IMR-90 (cell line): ENCODE measurements at regions not wholly inside any gene's neighbourhood (a gene's known extent, or its start where the extent isn't known, plus 50 kb on each side); places are given as distances from the start of the nearest gene placed in this dataset.

Experiments used
- ATAC-seq: fragments of 200-7000 bp; cut with Tn5 transposase; 2 replicates; pipeline ENCODE4 v1.9.1; 2020; ENCODE audit warnings: low read depth, mild to moderate bottlenecking, moderate library complexity
- BruUV-seq: library from RNA; stranded (reverse); fragments of 400-500 nt; replicated peaks from 2 replicates; lab custom pipeline; 2021; lab: Mats Ljungman, UMichigan
- CTCF ChIA-PET: fragments of 300-600 bp; formaldehyde crosslinking; extraction: SDS; loops from one replicate; lab custom pipeline; 2021; ENCODE audit warnings: antibody characterized with exemption; lab: Yijun Ruan, JAX
- POLR2A ChIA-PET: fragments of 300-600 bp; sonication (Branson Sonifier 250); formaldehyde crosslinking; loops from one replicate; lab custom pipeline; 2022; ENCODE audit warnings: antibody characterized with exemption; ENCODE audit not compliant: unreplicated experiment; lab: Charles Lee
- DNase-seq: peaks from one replicate; pipeline ENCODE4 v3.0.0; 2013
- H2AFZ ChIP-seq: replicated peaks from 2 replicates; pipeline ENCODE3; 2013; ENCODE audit warnings: low read length, mild to moderate bottlenecking; ENCODE audit not compliant: poor library complexity
- H2AK5ac ChIP-seq: 2 replicates; pipeline ENCODE4 v1.6.1; 2013; ENCODE audit warnings: low read depth, low read length, inconsistent platforms
- H2AK9ac ChIP-seq: replicated peaks from 2 replicates; pipeline ENCODE3; 2013; ENCODE audit warnings: mild to moderate bottlenecking, low read depth, low read length, moderate library complexity; ENCODE audit not compliant: poor library complexity
- H2BK120ac ChIP-seq: 2 replicates; pipeline ENCODE4 v1.6.1; 2013; ENCODE audit warnings: low read depth, low read length, inconsistent platforms
- H2BK15ac ChIP-seq: 3 replicates; pipeline ENCODE4 v1.6.1; 2013; ENCODE audit warnings: low read depth, low read length, inconsistent platforms
- H2BK20ac ChIP-seq: 2 replicates; pipeline ENCODE4 v1.6.1; 2013; ENCODE audit warnings: low read depth, mild to moderate bottlenecking, inconsistent platforms, low read length, moderate library complexity
- H2BK5ac ChIP-seq: 2 replicates; pipeline ENCODE4 v1.6.1; 2013; ENCODE audit warnings: mild to moderate bottlenecking, low read depth, low read length, inconsistent platforms; ENCODE audit not compliant: poor library complexity, severe bottlenecking
- H3K14ac ChIP-seq: replicated peaks from 2 replicates; pipeline ENCODE4 v1.6.1; 2013; ENCODE audit warnings: low read depth, low read length, inconsistent platforms
- H3K18ac ChIP-seq: 2 replicates; pipeline ENCODE4 v1.6.1; 2013; ENCODE audit warnings: low read depth, low read length, control low read depth
- H3K23ac ChIP-seq: 2 replicates; pipeline ENCODE4 v1.6.1; 2013; ENCODE audit warnings: low read depth, low read length, inconsistent platforms
- H3K27ac ChIP-seq: 2 replicates; pipeline ENCODE4 v1.5.1; 2013; ENCODE audit warnings: mild to moderate bottlenecking, control low read depth, low read length; ENCODE audit not compliant: insufficient read depth
- H3K27me3 ChIP-seq: 2 replicates; pipeline ENCODE4 v1.6.1; 2013; ENCODE audit warnings: low read length; ENCODE audit not compliant: control insufficient read depth, insufficient read depth
- H3K36me3 ChIP-seq: 2 replicates; pipeline ENCODE4 v1.6.1; 2013; ENCODE audit warnings: low read length, mixed read lengths; ENCODE audit not compliant: control insufficient read depth, insufficient read depth
- H3K4ac ChIP-seq: 2 replicates; pipeline ENCODE4 v1.6.1; 2013; ENCODE audit warnings: low read depth, low read length, inconsistent platforms
- H3K4me1 ChIP-seq: 2 replicates; pipeline ENCODE4 v1.6.1; 2013; ENCODE audit warnings: low read length, mixed read lengths; ENCODE audit not compliant: control insufficient read depth, insufficient read depth
- H3K4me2 ChIP-seq: 2 replicates; pipeline ENCODE4 v1.6.1; 2013; ENCODE audit warnings: low read depth, mild to moderate bottlenecking, control low read depth, low read length, moderate library complexity
- H3K4me3 ChIP-seq: 2 replicates; pipeline ENCODE4 v1.5.1; 2013; ENCODE audit warnings: low read depth, mild to moderate bottlenecking, control low read depth, low read length, moderate library complexity; ENCODE audit not compliant: insufficient read depth
- H3K56ac ChIP-seq: 2 replicates; pipeline ENCODE4 v1.6.1; 2013; ENCODE audit warnings: low read length, inconsistent platforms; ENCODE audit not compliant: insufficient read depth; ENCODE audit errors: extremely low read depth
- H3K79me1 ChIP-seq, 2 experiments: 2 replicates each; pipeline ENCODE4 v1.6.1; 2013; ENCODE audit warnings: low read length in 2 of 2, inconsistent platforms in 1 of 2, low read depth in 1 of 2
- H3K9ac ChIP-seq: 2 replicates; pipeline ENCODE4 v1.6.1; 2013; ENCODE audit warnings: low read depth, low read length, control low read depth
- H3K9me1 ChIP-seq: 2 replicates; pipeline ENCODE4 v1.6.1; 2013; ENCODE audit warnings: low read length, inconsistent platforms; ENCODE audit not compliant: insufficient read depth
- H3K9me3 ChIP-seq: 2 replicates; pipeline ENCODE4 v1.6.1; 2013; ENCODE audit warnings: low read length; ENCODE audit not compliant: control insufficient read depth, insufficient read depth
- H4K20me1 ChIP-seq: 2 replicates; pipeline ENCODE4 v1.6.1; 2013; ENCODE audit warnings: low read length, inconsistent platforms; ENCODE audit not compliant: insufficient read depth
- H4K5ac ChIP-seq: 2 replicates; pipeline ENCODE4 v1.6.1; 2013; ENCODE audit warnings: mild to moderate bottlenecking, low read depth, low read length, control low read depth
- H4K8ac ChIP-seq, 2 experiments: 2 replicates each; pipeline ENCODE4 v1.6.1; 2013; ENCODE audit warnings: low read depth in 2 of 2, low read length in 2 of 2, control low read depth in 1 of 2, inconsistent platforms in 1 of 2
- H4K91ac ChIP-seq: 2 replicates; pipeline ENCODE4 v1.6.1; 2013; ENCODE audit warnings: low read depth, low read length, inconsistent platforms; ENCODE audit not compliant: insufficient read depth
- BHLHE40 ChIP-seq: fragments of 150-350 bp; IDR thresholded peaks from 2 replicates; pipeline ENCODE4 v1.6.1; 2016; ENCODE audit warnings: mild to moderate bottlenecking, low read depth, low read length
- CEBPB ChIP-seq: IDR thresholded peaks from 2 replicates; pipeline ENCODE4 v1.6.1; 2012; ENCODE audit warnings: low read depth, low read length, improper control_type of control experiment
- CTCF ChIP-seq: conservative IDR thresholded peaks from 2 replicates; pipeline ENCODE4 v1.5.1; 2012; ENCODE audit warnings: mild to moderate bottlenecking, low read depth, low read length, improper control_type of control experiment
- ELK1 ChIP-seq: fragments of 150-350 bp; IDR thresholded peaks from 2 replicates; pipeline ENCODE4 v1.6.1; 2016; ENCODE audit warnings: low read depth, mild to moderate bottlenecking, low read length, moderate library complexity, borderline replicate concordance
- MAFK ChIP-seq: IDR thresholded peaks from 2 replicates; pipeline ENCODE4 v1.6.1; 2012; ENCODE audit warnings: low read depth, low read length, improper control_type of control experiment
- MAZ ChIP-seq: IDR thresholded peaks from 2 replicates; pipeline ENCODE4 v1.6.1; 2012; ENCODE audit warnings: low read depth, mild to moderate bottlenecking, low read length, improper control_type of control experiment, moderate library complexity, borderline replicate concordance
- WGBS, 2 experiments: methylation state at CpG; one replicate each; pipeline versions ENCODE4 v1.1.5 to v1.1.7; 2013; ENCODE audit warnings: missing lambda C conversion rate in 2 of 2; ENCODE audit not compliant: insufficient read length in 1 of 2; ENCODE audit errors: extremely low coverage in 2 of 2; 5-methylcytosine and 5-hydroxymethylcytosine counted together
- dilution Hi-C: fragments of 300-500 bp; cut with HindIII; formaldehyde crosslinking; loops from one replicate; pipeline ENCODE4 v1.14.3; 2018; ENCODE audit warnings: low sequenced_read_pairs; ENCODE audit not compliant: unreplicated experiment
- in situ Hi-C: fragments of 300-500 bp; cut with MboI; formaldehyde crosslinking; loops from 3 replicates; pipeline ENCODE4 v1.14.3; 2019; ENCODE audit warnings: low sequenced_read_pairs, inconsistent platforms, mixed read lengths
- intact Hi-C: fragments of 100-400 bp; cut with micrococcal nuclease; formaldehyde crosslinking; loops from 2 replicates; pipeline ENCODE4 v1.10.0; 2022

GRCh38 chr4:89645482-89645881 is 191.5 kb downstream of the SNCA start:
- Histone ChIP-seq H2BK5ac (no peak overlapping the region), H3K9ac (no peak overlapping the region), H2BK15ac (no peak overlapping the region), H2AFZ (no peak overlapping the region), H4K20me1 (no peaks in the 10 kb centered on the region), H3K27ac (no peak overlapping the region), H4K91ac (no peak overlapping the region), H3K18ac (no peak overlapping the region), H3K4me1 (no peaks in the 10 kb centered on the region), H3K23ac (no peak overlapping the region), H3K9me3 (no peaks in the 10 kb centered on the region), H4K5ac (no peak overlapping the region), H3K4ac (no peak overlapping the region), H2BK20ac (no peak overlapping the region), H3K4me2 (no peak overlapping the region), H2AK5ac (no peak overlapping the region), H3K14ac (no peak overlapping the region), H3K36me3 (no peaks in the 10 kb centered on the region), H3K79me1 (no peaks in the 10 kb centered on the region), H3K9me1 (no peaks in the 10 kb centered on the region), H3K56ac (no peak overlapping the region), H3K4me3 (no peak overlapping the region), H2BK120ac (no peak overlapping the region), H4K8ac (no peak overlapping the region), H3K27me3 (no peaks in the 10 kb centered on the region), H2AK9ac (no peak overlapping the region)
- ChIA-PET CTCF (interaction anchor here (0.6 kb wide), 1 partner anchor 86 kb away, joined by 4 read pairs; no protein-coding TSS in a partner anchor), POLR2A (no interaction called here)
- intact Hi-C loops = no loop called here
- dilution Hi-C loops = no loop called here
- no peak for ATAC-seq
- DNase-seq = no peak
- in situ Hi-C loops = no loop called here
- no CpG with 5 or more reads among the region's 1 CpG for WGBS, 2 experiments
- BruUV-seq = no TSS peak
- TF ChIP-seq BHLHE40 (no peak), CTCF (no peak), ELK1 (no peak), MAFK (no peak), CEBPB (no peak), MAZ (no peak)
